A673 (cell line): ENCODE measurements at regions not wholly inside any gene's neighbourhood (a gene's known extent, or its start where the extent isn't known, plus 50 kb on each side); places are given as distances from the start of the nearest gene placed in this dataset.

ENCODE experiments used
- CTCF ChIP-seq: fragments of 300-800, 200-600 bp; sonication (generic); conservative IDR thresholded peaks from 2 replicates; pipeline ENCODE4 v1.5.1; 2017; ENCODE audit warnings: low read depth, mild to moderate bottlenecking, antibody characterized with exemption, low read length, moderate library complexity, mixed read lengths
- EZH2 ChIP-seq: fragments of 200-600 bp; sonication (generic); IDR thresholded peaks from 2 replicates; pipeline ENCODE4 v1.6.1; 2017; ENCODE audit warnings: borderline replicate concordance, low read depth, mild to moderate bottlenecking, mixed read lengths, antibody characterized with exemption, low read length; ENCODE audit not compliant: poor library complexity, severe bottlenecking

GRCh38 chr21:9767592-9768375, 753.6 kb upstream of the TPTE start:
- TF ChIP-seq CTCF (no peak), EZH2 (no peak)
